MG63 (cell line): ENCODE measurements at regions not wholly inside any gene's neighbourhood (a gene's known extent, or its start where the extent isn't known, plus 50 kb on each side); places are given as distances from the start of the nearest gene placed in this dataset.
"Not testable (repeated sequence)": the region's sequence is repeated elsewhere in the genome, so short reads cannot be mapped to it uniquely, and the experiment has no call there.

Experiments used
- DNase-seq: peaks from one replicate; pipeline ENCODE4 v3.0.0-alpha.2; 2020
- H3K27me3 ChIP-seq: fragments of 250-450 bp; sonication (Bioruptor Pico); 2 replicates; pipeline ENCODE4 v1.5.1; 2020; ENCODE audit warnings: mild to moderate bottlenecking, moderate library complexity
- H3K36me3 ChIP-seq: fragments of 250-450 bp; sonication (Bioruptor Pico); 2 replicates; pipeline ENCODE4 v1.5.1; 2020; ENCODE audit warnings: mild to moderate bottlenecking, moderate library complexity
- H3K4me3 ChIP-seq: fragments of 250-450 bp; sonication (Bioruptor Pico); 2 replicates; pipeline ENCODE4 v1.5.1; 2020; ENCODE audit warnings: mild to moderate bottlenecking, moderate library complexity
- H3K9me3 ChIP-seq: fragments of 250-450 bp; sonication (Bioruptor Pico); 2 replicates; pipeline ENCODE4 v1.5.1; 2020; ENCODE audit warnings: mild to moderate bottlenecking, moderate library complexity

GRCh38 chr3:171915275-171915674 is 72.1 kb downstream of the TMEM212 start:
- Histone ChIP-seq H3K4me3 (no peak overlapping the region), H3K27me3 (no peaks in the 10 kb centered on the region), H3K36me3 (no peaks in the 10 kb centered on the region), H3K9me3 (peaks cover 6% of the 10 kb centered on the region)
- DNase-seq: no peak

- no peak for DNase-seq
- no peak overlapping the region for H3K4me3 ChIP-seq
- H3K27me3 ChIP-seq: no peaks in the 10 kb centered on the region
- peaks cover 4% of the 10 kb centered on the region for H3K9me3 ChIP-seq
- H3K36me3 ChIP-seq: no peaks in the 10 kb centered on the region
Observed at GRCh38 chr3:171916888-171917287, 73.7 kb downstream of the TMEM212 start.

GRCh38 chr3:171922629-171923028 is 79.5 kb downstream of the TMEM212 start:
- not testable (repeated sequence) for DNase-seq, H3K36me3 ChIP-seq, H3K4me3 ChIP-seq, H3K27me3 ChIP-seq
- H3K9me3 ChIP-seq: peaks cover 19% of the 10 kb centered on the region

- not testable (repeated sequence) for DNase-seq, H3K36me3 ChIP-seq
Observed at GRCh38 chr3:171923668-171924067, 80.5 kb downstream of the TMEM212 start.

GRCh38 chr3:171924864-171925263 is 81.7 kb downstream of the TMEM212 start:
- H3K36me3 ChIP-seq, H3K27me3 ChIP-seq, H3K4me3 ChIP-seq, DNase-seq: not testable (repeated sequence)
- H3K9me3 ChIP-seq: peaks cover 19% of the 10 kb centered on the region

More at GRCh38 chr3:171923668-171924067, 80.5 kb downstream of the TMEM212 start:
- H3K9me3 ChIP-seq: peaks cover 19% of the 10 kb centered on the region
- H3K4me3 ChIP-seq, H3K27me3 ChIP-seq: not testable (repeated sequence)

GRCh38 chr3:171932153-171932611 is 89.0 kb downstream of the TMEM212 start:
- no peak for DNase-seq
- Histone ChIP-seq H3K9me3 (no peaks in the 10 kb centered on the region), H3K27me3 (peaks cover 3% of the 10 kb centered on the region), H3K36me3 (no peaks in the 10 kb centered on the region), H3K4me3 (no peak overlapping the region)

GRCh38 chr3:171933441-171933840 is 90.3 kb downstream of the TMEM212 start:
- Histone ChIP-seq H3K4me3 (no peak overlapping the region), H3K27me3 (peaks cover 3% of the 10 kb centered on the region), H3K36me3 (no peaks in the 10 kb centered on the region), H3K9me3 (no peaks in the 10 kb centered on the region)
- DNase-seq: no peak

GRCh38 chr3:171935261-171936123 is 92.3 kb downstream of the TMEM212 start:
- no peak for DNase-seq
- H3K27me3 ChIP-seq: peaks cover 3% of the 10 kb centered on the region
- no peak overlapping the region for H3K4me3 ChIP-seq

GRCh38 chr3:171936191-171936841 is 93.2 kb downstream of the TMEM212 start:
- H3K9me3 ChIP-seq: no peaks in the 10 kb centered on the region
- DNase-seq: peak; percentile 33
- H3K27me3 ChIP-seq: peaks cover 3% of the 10 kb centered on the region
- H3K36me3 ChIP-seq: no peaks in the 10 kb centered on the region
- H3K4me3 ChIP-seq: no peak overlapping the region

More at GRCh38 chr3:171935261-171936123, 92.3 kb downstream of the TMEM212 start:
- Histone ChIP-seq H3K36me3 (no peaks in the 10 kb centered on the region), H3K9me3 (no peaks in the 10 kb centered on the region)

- no peaks in the 10 kb centered on the region for H3K36me3 ChIP-seq
- no peak overlapping the region for H3K4me3 ChIP-seq
- no peak for DNase-seq
- no peaks in the 10 kb centered on the region for H3K9me3 ChIP-seq
- peaks cover 3% of the 10 kb centered on the region for H3K27me3 ChIP-seq
Observed at GRCh38 chr3:171939578-171939977, 96.4 kb downstream of the TMEM212 start.

- H3K9me3 ChIP-seq: no peaks in the 10 kb centered on the region
- DNase-seq: no peak
- H3K36me3 ChIP-seq: no peaks in the 10 kb centered on the region
- H3K27me3 ChIP-seq: peaks cover 3% of the 10 kb centered on the region; the same call in 1 of the 2 replicates
- H3K4me3 ChIP-seq: no peak overlapping the region
Observed at GRCh38 chr3:171940151-171940649, 97.1 kb downstream of the TMEM212 start.

GRCh38 chr3:171943262-171944117 is 95.9 kb upstream of the FNDC3B start:
- Histone ChIP-seq H3K36me3 (no peaks in the 10 kb centered on the region), H3K9me3 (0 out of 2 replicates have a peak, but pooled peaks cover 2% of the 10 kb centered on the region)

GRCh38 chr3:171944118-171945016 is 95.0 kb upstream of the FNDC3B start:
- H3K27me3 ChIP-seq: no peaks in the 10 kb centered on the region
- no peaks in the 10 kb centered on the region for H3K36me3 ChIP-seq
- DNase-seq: no peak
- H3K9me3 ChIP-seq: 0 out of 2 replicates have a peak, but pooled peaks cover 2% of the 10 kb centered on the region
- no peak overlapping the region for H3K4me3 ChIP-seq

More at GRCh38 chr3:171943262-171944117, 95.9 kb upstream of the FNDC3B start:
- Histone ChIP-seq H3K27me3 (no peaks in the 10 kb centered on the region), H3K4me3 (no peak overlapping the region)
- no peak for DNase-seq

- Histone ChIP-seq H3K36me3 (no peaks in the 10 kb centered on the region), H3K27me3 (no peaks in the 10 kb centered on the region), H3K9me3 (0 out of 2 replicates have a peak, but pooled peaks cover 2% of the 10 kb centered on the region), H3K4me3 (no peak overlapping the region)
- DNase-seq: no peak
Observed at GRCh38 chr3:171948674-171949073, 90.7 kb upstream of the FNDC3B start.

GRCh38 chr3:171949554-171949953 is 89.8 kb upstream of the FNDC3B start:
- Histone ChIP-seq H3K4me3 (no peak overlapping the region), H3K36me3 (no peaks in the 10 kb centered on the region), H3K27me3 (no peaks in the 10 kb centered on the region), H3K9me3 (0 out of 2 replicates have a peak, but pooled peaks cover 2% of the 10 kb centered on the region)
- no peak for DNase-seq
